Lower leg skin (tissue), 4 donors: ENCODE measurements at regions not wholly inside any gene's neighbourhood (a gene's known extent, or its start where the extent isn't known, plus 50 kb on each side); places are given as distances from the start of the nearest gene placed in this dataset.
"Not testable (repeated sequence)": the region's sequence is repeated elsewhere in the genome, so short reads cannot be mapped to it uniquely, and the experiment has no call there.

ENCODE experiments used
- DNase-seq, 2 donors: peaks; one replicate each; pipeline ENCODE4 v3.0.0-alpha.2; 2019; ENCODE audit warnings: low spot score in 2 of 2
- H3K4me3 ChIP-seq: fragments of 200-600 bp; sonication (generic); 2 replicates; pipeline ENCODE4 v1.5.1; 2017; ENCODE audit warnings: mild to moderate bottlenecking, low read depth; ENCODE audit not compliant: poor library complexity, severe bottlenecking
- CTCF ChIP-seq, 3 donors: fragments of 450-650 bp; IDR thresholded peaks; one replicate each; pipeline ENCODE4 v1.5.1; 2016; ENCODE audit warnings: antibody characterized with exemption in 3 of 3, mild to moderate bottlenecking in 3 of 3, moderate library complexity in 2 of 3
- POLR2A ChIP-seq, 2 donors: fragments of 450-650 bp; IDR thresholded peaks; one replicate each; pipeline ENCODE4 v1.6.1; 2016 to 2017; ENCODE audit warnings: antibody characterized with exemption in 2 of 2, mild to moderate bottlenecking in 1 of 2, moderate library complexity in 1 of 2
- WGBS, 2 donors: methylation state at CpG; one replicate each; pipeline ENCODE4 v1.1.5; 2018; 5-methylcytosine and 5-hydroxymethylcytosine counted together
- intact Hi-C: fragments of 100-400 bp; cut with DNase I; formaldehyde crosslinking; loops from one replicate; pipeline ENCODE4 v1.15.0; 2023; ENCODE audit warnings: low total_unique reads

GRCh38 chr13:108077284-108077683, 138.1 kb downstream of the LIG4 start:
- TF ChIP-seq POLR2A (IDR thresholded peaks at IDR 0.05) (no peak), CTCF (IDR thresholded peaks at IDR 0.05) (no peak)
- intact Hi-C loops, result no loop called here
- no peak overlapping the region for H3K4me3 ChIP-seq
- 86 to 88% methylated on average over 1 of the region's 1 CpG for WGBS, 2 donors
- DNase-seq, result no peak

- 80 to 87% methylated on average over 5 of the region's 5 CpGs for WGBS, 2 donors
- DNase-seq, intact Hi-C loops: not testable (repeated sequence)
These were observed 140.9 kb downstream of the LIG4 start for GRCh38 chr13:108074429-108074828.

GRCh38 chr13:108070925-108071324, 144.4 kb downstream of the LIG4 start:
- DNase-seq, result no peak
- TF ChIP-seq CTCF (IDR thresholded peaks at IDR 0.05), result no peak
- no peak for TF ChIP-seq POLR2A (IDR thresholded peaks at IDR 0.05)
- no peak overlapping the region for H3K4me3 ChIP-seq
- WGBS, 2 donors, result 43 to 52% methylated on average over 5 of the region's 5 CpGs
- intact Hi-C loops, result no loop called here

More at GRCh38 chr13:108074429-108074828, 140.9 kb downstream of the LIG4 start:
- not testable (repeated sequence) for H3K4me3 ChIP-seq

GRCh38 chr13:108070491-108070890, 144.8 kb downstream of the LIG4 start:
- intact Hi-C loops, result no loop called here
- 82 to 85% methylated on average over 4 of the region's 4 CpGs for WGBS, 2 donors

GRCh38 chr13:108069521-108070210, 145.7 kb downstream of the LIG4 start:
- 51 to 54% methylated on average over 4 of the region's 4 CpGs for WGBS, 2 donors
- intact Hi-C loops, result no loop called here
- H3K4me3 ChIP-seq, result no peak overlapping the region
- no peak for DNase-seq
- TF ChIP-seq CTCF (IDR thresholded peaks at IDR 0.05) (no peak), POLR2A (IDR thresholded peaks at IDR 0.05) (no peak)

More at GRCh38 chr13:108070491-108070890, 144.8 kb downstream of the LIG4 start:
- TF ChIP-seq POLR2A (IDR thresholded peaks at IDR 0.05) (no peak), CTCF (IDR thresholded peaks at IDR 0.05) (no peak)
- no peak for DNase-seq
- H3K4me3 ChIP-seq, result no peak overlapping the region

GRCh38 chr13:108064372-108064771, 151.0 kb downstream of the LIG4 start:
- H3K4me3 ChIP-seq, intact Hi-C loops, DNase-seq: not testable (repeated sequence)
- 52 to 55% methylated on average over 1 of the region's 1 CpG for WGBS, 2 donors

GRCh38 chr13:108060111-108060510, 155.2 kb downstream of the LIG4 start:
- TF ChIP-seq CTCF (IDR thresholded peaks at IDR 0.05), result no peak
- no peak for TF ChIP-seq POLR2A (IDR thresholded peaks at IDR 0.05)
- DNase-seq, result no peak
- intact Hi-C loops, result no loop called here
- H3K4me3 ChIP-seq, result no peak overlapping the region
- 55 to 72% methylated on average over 6 of the region's 6 CpGs for WGBS, 2 donors
